ENCODE measurements at regions not wholly inside any gene's neighbourhood (a gene's known extent, or its start where the extent isn't known, plus 50 kb on each side); places are given as distances from the start of the nearest gene placed in this dataset.

DNA sequence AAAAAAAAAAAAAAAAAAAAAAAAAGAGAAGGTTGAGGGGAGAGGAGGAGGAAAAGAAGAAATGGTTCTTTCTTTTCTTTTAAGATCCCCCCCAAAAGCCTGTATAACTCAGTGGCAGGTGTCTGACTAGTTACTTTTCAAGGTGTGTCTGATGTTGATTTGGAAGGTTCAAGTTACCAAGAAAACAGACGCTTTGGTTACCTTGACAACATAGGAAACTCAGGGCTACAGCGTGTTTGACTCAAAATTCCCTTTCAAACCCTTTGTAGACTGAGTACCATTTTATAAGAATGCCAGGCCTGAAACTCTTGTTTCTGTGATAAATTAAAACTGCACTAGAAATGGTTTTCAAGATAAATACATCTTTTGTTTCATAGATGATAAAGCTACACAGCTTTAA is 286.8 kb downstream of the SKIDA1 start:
- Histone ChIP-seq H3K4me2 (ENCODE audit: low read length) (no peak overlapping the region), H3K9me3 (ENCODE audit: insufficient read depth, low read length) (no peaks in the 10 kb centered on the region), H3K27ac (ENCODE audit: low read length) (no peak overlapping the region), H3K36me3 (replicated peaks; ENCODE audit: low read depth, low read length) (no peaks in the 10 kb centered on the region), H3K79me2 (ENCODE audit: low read length) (no peaks in the 10 kb centered on the region), H3K4me3 (ENCODE audit: low read length) (no peak overlapping the region), H3K4me1 (ENCODE audit: low read length) (no peaks in the 10 kb centered on the region), H3K9ac (ENCODE audit: low read length) (no peak overlapping the region), H4K20me1 (ENCODE audit: insufficient read depth, low read length) (no peaks in the 10 kb centered on the region), H2AFZ (ENCODE audit: low read depth, low read length) (no peak overlapping the region), H3K27me3 (ENCODE audit: low read depth, low read length) (no peaks in the 10 kb centered on the region)
- TF ChIP-seq, protein P1, sequence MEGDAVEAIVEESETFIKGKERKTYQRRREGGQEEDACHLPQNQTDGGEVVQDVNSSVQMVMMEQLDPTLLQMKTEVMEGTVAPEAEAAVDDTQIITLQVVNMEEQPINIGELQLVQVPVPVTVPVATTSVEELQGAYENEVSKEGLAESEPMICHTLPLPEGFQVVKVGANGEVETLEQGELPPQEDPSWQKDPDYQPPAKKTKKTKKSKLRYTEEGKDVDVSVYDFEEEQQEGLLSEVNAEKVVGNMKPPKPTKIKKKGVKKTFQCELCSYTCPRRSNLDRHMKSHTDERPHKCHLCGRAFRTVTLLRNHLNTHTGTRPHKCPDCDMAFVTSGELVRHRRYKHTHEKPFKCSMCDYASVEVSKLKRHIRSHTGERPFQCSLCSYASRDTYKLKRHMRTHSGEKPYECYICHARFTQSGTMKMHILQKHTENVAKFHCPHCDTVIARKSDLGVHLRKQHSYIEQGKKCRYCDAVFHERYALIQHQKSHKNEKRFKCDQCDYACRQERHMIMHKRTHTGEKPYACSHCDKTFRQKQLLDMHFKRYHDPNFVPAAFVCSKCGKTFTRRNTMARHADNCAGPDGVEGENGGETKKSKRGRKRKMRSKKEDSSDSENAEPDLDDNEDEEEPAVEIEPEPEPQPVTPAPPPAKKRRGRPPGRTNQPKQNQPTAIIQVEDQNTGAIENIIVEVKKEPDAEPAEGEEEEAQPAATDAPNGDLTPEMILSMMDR (IDR thresholded peaks at IDR 0.05; ENCODE audit: low read depth, low read length): no peak
- no peak for TF ChIP-seq EZH2phosphoT487 (IDR thresholded peaks at IDR 0.05; ENCODE audit: low read depth)

DNA sequence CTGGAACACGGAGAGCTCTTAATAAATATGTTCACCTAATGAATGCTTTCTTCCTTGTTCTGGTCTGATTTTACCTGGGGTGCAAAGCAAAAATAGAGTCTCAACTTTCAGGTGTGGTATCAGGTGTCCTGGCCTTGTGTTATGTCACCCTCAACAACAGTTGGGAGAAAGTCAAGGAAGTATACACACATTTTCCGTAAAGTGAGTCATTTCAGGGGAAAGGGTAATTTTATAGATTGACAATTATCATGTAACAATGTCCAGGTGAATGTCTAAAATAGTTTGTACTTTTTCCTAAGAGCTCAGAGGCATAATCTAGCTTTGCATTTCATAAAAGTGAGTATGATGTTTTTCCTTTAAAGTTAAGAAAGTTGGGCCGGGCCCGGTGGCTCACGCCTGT is 287.4 kb downstream of the SKIDA1 start:
- no peak overlapping the region for H3K4me2 ChIP-seq (ENCODE audit: low read length)

DNA sequence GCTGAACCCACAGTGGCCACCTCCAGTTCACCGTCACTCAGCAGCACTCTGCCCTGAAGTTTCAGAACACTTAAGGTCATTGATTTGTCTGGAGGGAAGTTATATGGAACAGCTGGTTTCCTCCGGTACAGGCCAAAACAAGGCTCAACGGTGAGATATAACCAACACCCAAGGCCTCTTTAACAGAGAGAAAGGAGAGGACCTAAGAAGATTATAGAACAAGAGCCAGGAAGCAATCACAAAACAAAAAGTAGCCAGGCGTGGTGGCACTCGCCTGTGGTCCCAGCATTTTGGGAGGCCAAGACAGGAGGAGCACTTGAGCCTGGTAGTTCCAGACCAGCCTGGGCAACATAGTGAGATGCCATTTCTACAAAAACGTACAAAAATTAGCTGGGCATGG is 290.7 kb downstream of the SKIDA1 start:
- H3K79me2 ChIP-seq (ENCODE audit: low read length): no peaks in the 10 kb centered on the region
- no peaks in the 10 kb centered on the region for H4K20me1 ChIP-seq (ENCODE audit: insufficient read depth, low read length)
- no peak overlapping the region for H3K4me2 ChIP-seq (ENCODE audit: low read length)
- no peak overlapping the region for H3K27ac ChIP-seq (ENCODE audit: low read length)
- no peak for TF ChIP-seq EZH2phosphoT487 (IDR thresholded peaks at IDR 0.05; ENCODE audit: low read depth)
- TF ChIP-seq, protein P1 (IDR thresholded peaks at IDR 0.05; ENCODE audit: low read depth, low read length): no peak
- 0 out of 2 replicates have a peak, but pooled peaks cover 3% of the 10 kb centered on the region for H3K27me3 ChIP-seq (ENCODE audit: low read depth, low read length)
- H3K9me3 ChIP-seq (ENCODE audit: insufficient read depth, low read length): no peaks in the 10 kb centered on the region
- no peak overlapping the region for H2AFZ ChIP-seq (ENCODE audit: low read depth, low read length)
- no peak overlapping the region for H3K9ac ChIP-seq (ENCODE audit: low read length)
- H3K4me1 ChIP-seq (ENCODE audit: low read length): 0 out of 2 replicates have a peak, but pooled peaks cover 3% of the 10 kb centered on the region
- H3K4me3 ChIP-seq (ENCODE audit: low read length): no peak overlapping the region
- no peaks in the 10 kb centered on the region for H3K36me3 ChIP-seq (replicated peaks; ENCODE audit: low read depth, low read length)

More for the DNA sequence above, 287.4 kb downstream of the SKIDA1 start:
- TF ChIP-seq EZH2phosphoT487 (IDR thresholded peaks at IDR 0.05; ENCODE audit: low read depth): no peak
- TF ChIP-seq, protein P1 (IDR thresholded peaks at IDR 0.05; ENCODE audit: low read depth, low read length): no peak
- Histone ChIP-seq H3K27me3 (ENCODE audit: low read depth, low read length) (no peaks in the 10 kb centered on the region), H3K4me3 (ENCODE audit: low read length) (no peak overlapping the region), H2AFZ (ENCODE audit: low read depth, low read length) (no peak overlapping the region), H3K9ac (ENCODE audit: low read length) (no peak overlapping the region), H4K20me1 (ENCODE audit: insufficient read depth, low read length) (no peaks in the 10 kb centered on the region), H3K9me3 (ENCODE audit: insufficient read depth, low read length) (no peaks in the 10 kb centered on the region), H3K36me3 (replicated peaks; ENCODE audit: low read depth, low read length) (no peaks in the 10 kb centered on the region), H3K79me2 (ENCODE audit: low read length) (no peaks in the 10 kb centered on the region), H3K27ac (ENCODE audit: low read length) (no peak overlapping the region), H3K4me1 (ENCODE audit: low read length) (no peaks in the 10 kb centered on the region)

DNA sequence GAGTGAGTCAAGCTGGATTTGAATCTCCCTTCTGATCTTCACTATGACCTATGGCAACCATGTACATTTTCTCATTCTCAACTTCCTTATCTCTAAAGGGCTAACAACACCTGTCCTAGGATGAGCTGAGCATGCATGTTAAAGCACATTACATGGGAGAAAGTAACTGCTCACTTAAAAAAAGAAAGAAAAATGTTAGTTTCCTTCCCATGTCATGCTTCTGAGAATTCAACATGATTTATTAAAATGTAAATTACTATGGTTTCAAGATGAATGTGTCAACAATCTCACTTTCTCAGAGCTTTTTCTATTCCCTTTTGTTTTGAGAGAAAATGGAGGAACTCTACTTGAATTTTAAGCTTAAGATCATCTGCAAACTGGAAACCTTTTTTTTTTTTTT is 295.3 kb downstream of the SKIDA1 start:
- Histone ChIP-seq H3K27me3 (ENCODE audit: low read depth, low read length) (0 out of 2 replicates have a peak, but pooled peaks cover 3% of the 10 kb centered on the region), H3K9ac (ENCODE audit: low read length) (no peak overlapping the region), H3K4me1 (ENCODE audit: low read length) (0 out of 2 replicates have a peak, but pooled peaks cover 3% of the 10 kb centered on the region), H3K36me3 (replicated peaks; ENCODE audit: low read depth, low read length) (no peaks in the 10 kb centered on the region), H3K4me3 (ENCODE audit: low read length) (no peak overlapping the region), H4K20me1 (ENCODE audit: insufficient read depth, low read length) (no peaks in the 10 kb centered on the region), H3K27ac (ENCODE audit: low read length) (no peak overlapping the region), H3K79me2 (ENCODE audit: low read length) (no peaks in the 10 kb centered on the region), H3K4me2 (ENCODE audit: low read length) (no peak overlapping the region), H3K9me3 (ENCODE audit: insufficient read depth, low read length) (no peaks in the 10 kb centered on the region), H2AFZ (ENCODE audit: low read depth, low read length) (no peak overlapping the region)
- TF ChIP-seq, protein P1 (IDR thresholded peaks at IDR 0.05; ENCODE audit: low read depth, low read length): no peak
- no peak for TF ChIP-seq EZH2phosphoT487 (IDR thresholded peaks at IDR 0.05; ENCODE audit: low read depth)

All from OCI-LY3 (cell line).